ENCODE measurements at regions not wholly inside any gene's neighbourhood (a gene's known extent, or its start where the extent isn't known, plus 50 kb on each side); places are given as distances from the start of the nearest gene placed in this dataset.

DNA sequence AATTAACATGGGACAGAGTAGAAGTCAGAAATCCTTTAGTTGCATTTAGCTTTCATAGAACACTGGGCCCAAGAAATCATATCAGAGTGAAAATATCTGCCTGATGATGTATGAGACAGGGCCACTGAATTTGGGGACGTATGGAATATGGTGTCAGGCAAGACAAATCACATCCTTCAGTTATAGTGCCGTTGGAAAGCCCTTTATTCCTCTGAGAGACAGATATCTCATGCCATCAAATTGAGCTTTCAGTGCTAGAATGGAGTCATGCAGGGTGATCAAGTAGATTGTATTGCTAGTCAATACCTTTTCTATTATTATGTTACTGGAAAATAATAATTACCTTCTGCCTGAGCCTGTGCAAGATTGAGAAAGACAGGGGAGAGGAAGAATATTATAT, 398.2 kb upstream of the RARB start:
- CTCF ChIA-PET = interaction anchor here (0.9 kb wide), 1 partner anchor 9 kb away, joined by 4 read pairs; no protein-coding TSS in a partner anchor
- Histone ChIP-seq H3K4me2 (ENCODE audit: insufficient read depth, low read length) (no peak overlapping the region), H4K20me1 (replicated peaks; ENCODE audit: control insufficient read depth, extremely low read depth, insufficient read depth, low read length) (no peaks in the 10 kb centered on the region), H3K36me3 (ENCODE audit: control insufficient read depth in 2 of 2, extremely low read depth in 1 of 2, insufficient read depth in 2 of 2, low read length in 2 of 2) (no peaks in the 10 kb centered on the region), H3K27me3 (ENCODE audit: control insufficient read depth in 2 of 2, insufficient read depth in 2 of 2, low read length in 2 of 2) (no peaks in the 10 kb centered on the region), H3K27ac (ENCODE audit: insufficient read depth, low read depth, low read length) (no peak overlapping the region), H3K79me2 (ENCODE audit: control insufficient read depth, insufficient read depth, low read length) (no peaks in the 10 kb centered on the region), H3K4me3 (replicated peaks in 1 of 3; ENCODE audit: insufficient read depth in 1 of 3, low read depth in 1 of 3, low read length in 3 of 3) (no peak overlapping the region), H2AFZ (ENCODE audit: low read depth, low read length) (no peak overlapping the region), H3K9ac (replicated peaks; ENCODE audit: extremely low read depth, insufficient read depth, low read length) (no peak overlapping the region), H3K9me3 (replicated peaks; ENCODE audit: control insufficient read depth, insufficient read depth, low read length) (no peaks in the 10 kb centered on the region), H3K9me1 (replicated peaks; ENCODE audit: control insufficient read depth, extremely low read depth, insufficient read depth, low read length) (no peaks in the 10 kb centered on the region), H3K4me1 (ENCODE audit: control insufficient read depth, extremely low read depth, insufficient read depth, low read length) (no peaks in the 10 kb centered on the region)
- TF ChIP-seq POLR2A (IDR thresholded peaks at IDR 0.05; ENCODE audit: low read depth, low read length) (no peak), MYC (IDR thresholded peaks at IDR 0.05; ENCODE audit: low read depth, low read length) (no peak), MAX (IDR thresholded peaks at IDR 0.05; ENCODE audit: insufficient read depth, insufficient read length) (no peak), FOS (IDR thresholded peaks at IDR 0.05; ENCODE audit: borderline replicate concordance, insufficient read depth, low read length) (no peak), JUN (IDR thresholded peaks at IDR 0.05; ENCODE audit: borderline replicate concordance, insufficient read depth, insufficient read length, low read depth) (no peak), CTCF (IDR thresholded peaks at IDR 0.05; ENCODE audit: extremely low read depth in 1 of 2, insufficient read depth in 1 of 2, low read depth in 1 of 2, low read length in 2 of 2) (no peak), EZH2 (IDR thresholded peaks at IDR 0.05; ENCODE audit: borderline replicate concordance, low read depth, low read length, severe bottlenecking) (no peak), POLR2AphosphoS5 (IDR thresholded peaks at IDR 0.05; ENCODE audit: insufficient read depth, low read depth, low read length) (no peak), GATA2 (IDR thresholded peaks at IDR 0.05; ENCODE audit: insufficient read depth, insufficient read length, low read depth, low read length) (no peak)
- POLR2A ChIA-PET = no interaction called here
- no TSS peak for BruUV-seq (replicated peaks)
- intact Hi-C loops (cut with micrococcal nuclease) = no loop called here
- DNase-seq (ENCODE audit: low read depth, low spot score) (no peak), FAIRE-seq (no peak)
- dilution Hi-C loops (cut with MboI; ENCODE audit: extremely low pct_ligation_motif_present, low sequenced_read_pairs) = no loop called here

All from endothelial cell of umbilical vein (primary cell).